VCaP (cell line): ENCODE measurements at regions not wholly inside any gene's neighbourhood (a gene's known extent, or its start where the extent isn't known, plus 50 kb on each side); places are given as distances from the start of the nearest gene placed in this dataset.

Experiments used
- H3K27ac ChIP-seq: fragments of 450-650 bp; 2 replicates; pipeline ENCODE4 v1.5.1; 2017
- TF ChIP-seq, protein P1 (sequence below): fragments of 450-650 bp; conservative IDR thresholded peaks from 2 replicates; pipeline ENCODE4 v1.5.1; 2017; ENCODE audit warnings: mild to moderate bottlenecking, moderate library complexity

DNA sequence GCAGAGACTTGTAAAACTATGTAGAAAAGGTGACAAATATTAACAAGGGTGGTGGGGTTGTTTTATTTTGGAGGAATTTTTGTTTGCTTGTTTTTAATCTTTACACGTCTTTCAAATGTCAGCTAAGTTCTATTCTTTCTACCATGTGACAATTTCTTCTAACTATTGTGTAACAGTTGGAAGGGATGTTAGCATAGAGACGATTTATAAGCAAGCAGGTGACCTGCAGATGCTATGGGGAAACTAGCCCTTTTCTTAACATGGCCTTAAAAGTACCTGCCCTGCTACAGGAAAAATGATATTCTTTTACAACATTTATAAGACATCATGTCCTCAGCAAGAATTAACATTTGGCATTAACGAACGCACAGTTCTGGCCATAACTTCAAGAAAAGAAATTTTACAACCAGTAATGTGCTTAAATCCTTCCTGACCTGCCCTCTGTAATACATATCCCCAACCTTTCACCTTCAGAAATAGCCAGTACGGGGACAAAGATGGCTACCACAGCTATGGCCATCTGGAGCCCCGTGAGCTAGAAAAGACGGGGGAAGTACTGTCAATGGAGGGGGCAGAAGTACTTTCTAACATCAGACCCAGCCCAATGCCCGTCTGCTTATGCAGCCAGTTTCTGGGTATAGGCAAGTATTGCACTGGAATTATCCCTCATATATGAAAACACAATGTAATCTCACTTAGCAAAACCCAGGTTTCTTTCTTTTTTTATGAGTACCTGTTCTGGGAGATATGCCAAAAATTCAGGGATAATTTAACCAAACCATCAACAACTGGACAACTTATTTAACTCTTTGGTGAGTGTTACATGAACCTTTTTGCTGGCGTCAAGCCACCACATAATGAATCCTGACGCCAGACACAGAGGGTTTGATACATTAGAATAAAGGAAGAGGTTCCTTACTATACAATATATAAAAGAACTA, 67.7 kb upstream of the NR2F2 start:
- TF ChIP-seq, protein P1, sequence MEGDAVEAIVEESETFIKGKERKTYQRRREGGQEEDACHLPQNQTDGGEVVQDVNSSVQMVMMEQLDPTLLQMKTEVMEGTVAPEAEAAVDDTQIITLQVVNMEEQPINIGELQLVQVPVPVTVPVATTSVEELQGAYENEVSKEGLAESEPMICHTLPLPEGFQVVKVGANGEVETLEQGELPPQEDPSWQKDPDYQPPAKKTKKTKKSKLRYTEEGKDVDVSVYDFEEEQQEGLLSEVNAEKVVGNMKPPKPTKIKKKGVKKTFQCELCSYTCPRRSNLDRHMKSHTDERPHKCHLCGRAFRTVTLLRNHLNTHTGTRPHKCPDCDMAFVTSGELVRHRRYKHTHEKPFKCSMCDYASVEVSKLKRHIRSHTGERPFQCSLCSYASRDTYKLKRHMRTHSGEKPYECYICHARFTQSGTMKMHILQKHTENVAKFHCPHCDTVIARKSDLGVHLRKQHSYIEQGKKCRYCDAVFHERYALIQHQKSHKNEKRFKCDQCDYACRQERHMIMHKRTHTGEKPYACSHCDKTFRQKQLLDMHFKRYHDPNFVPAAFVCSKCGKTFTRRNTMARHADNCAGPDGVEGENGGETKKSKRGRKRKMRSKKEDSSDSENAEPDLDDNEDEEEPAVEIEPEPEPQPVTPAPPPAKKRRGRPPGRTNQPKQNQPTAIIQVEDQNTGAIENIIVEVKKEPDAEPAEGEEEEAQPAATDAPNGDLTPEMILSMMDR = no peak
- no peak overlapping the region for H3K27ac ChIP-seq

DNA sequence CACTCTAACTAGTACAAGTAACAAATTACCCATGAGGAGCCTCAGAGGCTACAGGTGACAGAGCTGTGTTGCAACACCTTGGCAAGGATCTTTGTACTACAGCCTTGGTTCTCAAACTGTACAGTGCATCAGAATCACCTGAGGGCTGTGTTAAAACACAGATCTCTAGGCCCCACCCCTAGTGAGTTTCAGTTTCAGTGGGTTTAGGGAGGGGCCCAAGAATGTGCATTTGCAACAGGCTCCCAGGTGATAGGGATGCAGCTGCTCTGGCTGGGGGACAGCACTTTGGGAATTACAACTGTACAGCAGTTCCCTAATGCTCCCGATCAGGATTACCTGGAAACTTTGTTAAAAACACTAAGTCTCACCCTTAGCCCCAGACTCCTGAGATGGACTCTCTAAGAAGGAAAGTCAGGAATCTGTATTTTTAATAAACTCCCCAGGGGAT, 66.1 kb upstream of the NR2F2 start:
- TF ChIP-seq, protein P1 = no peak
- H3K27ac ChIP-seq = no peak overlapping the region

DNA sequence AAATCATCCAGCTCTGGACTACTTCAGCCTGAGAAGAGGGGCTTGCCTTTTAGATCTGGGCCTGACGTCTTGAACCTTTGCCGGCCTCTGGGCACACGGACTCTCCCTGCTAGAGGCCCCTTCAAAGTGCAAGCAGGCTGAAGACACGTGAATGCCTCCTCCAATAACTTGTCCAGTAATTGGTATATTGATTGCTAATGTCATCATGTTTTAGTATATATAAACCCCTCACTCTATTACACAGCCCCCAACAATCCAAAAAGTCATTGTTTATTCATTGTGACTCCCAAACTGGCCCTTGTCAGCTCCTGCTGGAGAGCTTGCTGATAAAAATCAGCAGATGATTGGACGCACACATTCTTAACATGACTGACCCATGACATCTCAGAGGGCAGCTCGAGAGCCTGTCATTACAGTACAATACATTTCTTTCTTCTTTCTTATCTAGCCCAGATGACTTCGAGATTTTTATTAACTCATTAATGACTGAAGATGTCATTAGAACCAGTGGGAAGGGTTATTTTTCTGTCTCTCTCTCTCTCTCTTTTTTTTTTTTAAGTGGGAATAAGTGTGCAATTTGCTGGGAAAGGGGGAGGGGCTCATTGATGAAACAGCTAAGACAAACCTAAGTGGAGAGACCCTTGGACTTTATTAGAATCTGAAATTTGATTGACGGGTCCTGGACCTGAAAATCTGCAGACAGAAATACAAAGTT, 65.5 kb upstream of the NR2F2 start:
- TF ChIP-seq, protein P1 = no peak
- no peak overlapping the region for H3K27ac ChIP-seq

DNA sequence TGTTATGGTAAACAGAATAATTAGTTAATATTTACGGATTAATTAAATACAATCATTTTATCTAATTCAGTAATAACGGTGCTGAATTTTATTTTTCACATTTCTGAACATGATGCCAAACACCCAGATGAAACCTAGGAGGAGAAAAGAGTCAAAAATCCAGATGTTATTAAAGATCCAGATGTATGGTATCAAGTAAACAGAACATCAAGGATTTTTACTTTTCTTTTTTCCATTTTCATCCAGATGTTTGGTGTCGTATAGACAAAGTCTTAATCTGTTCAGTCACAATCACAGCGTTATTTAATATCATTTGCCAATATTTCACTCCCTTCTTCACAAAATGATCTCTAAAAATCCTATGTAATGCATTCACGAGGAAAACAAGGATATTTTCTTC, 64.0 kb upstream of the NR2F2 start:
- H3K27ac ChIP-seq = no peak overlapping the region

DNA sequence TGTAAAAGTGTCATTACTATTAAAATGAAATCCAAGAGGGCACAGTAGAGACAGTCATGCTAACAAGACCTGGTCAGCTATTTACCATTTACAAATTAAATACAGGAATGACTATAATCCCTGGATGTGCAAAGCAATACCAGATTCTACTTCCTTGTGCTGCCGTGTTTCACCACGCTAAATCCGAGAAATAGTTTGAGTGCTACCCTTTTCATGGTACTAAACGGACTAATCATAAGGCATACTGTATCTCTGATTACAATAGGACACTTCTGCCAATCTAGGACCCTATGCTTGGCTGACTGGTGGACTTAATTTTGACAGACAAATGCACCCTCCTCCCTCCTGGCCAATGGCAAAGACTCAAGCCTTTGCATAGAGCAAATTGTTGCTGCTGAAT, 63.0 kb upstream of the NR2F2 start:
- TF ChIP-seq, protein P1 = no peak

More for the DNA sequence above, 64.0 kb upstream of the NR2F2 start:
- TF ChIP-seq, protein P1 = no peak

DNA sequence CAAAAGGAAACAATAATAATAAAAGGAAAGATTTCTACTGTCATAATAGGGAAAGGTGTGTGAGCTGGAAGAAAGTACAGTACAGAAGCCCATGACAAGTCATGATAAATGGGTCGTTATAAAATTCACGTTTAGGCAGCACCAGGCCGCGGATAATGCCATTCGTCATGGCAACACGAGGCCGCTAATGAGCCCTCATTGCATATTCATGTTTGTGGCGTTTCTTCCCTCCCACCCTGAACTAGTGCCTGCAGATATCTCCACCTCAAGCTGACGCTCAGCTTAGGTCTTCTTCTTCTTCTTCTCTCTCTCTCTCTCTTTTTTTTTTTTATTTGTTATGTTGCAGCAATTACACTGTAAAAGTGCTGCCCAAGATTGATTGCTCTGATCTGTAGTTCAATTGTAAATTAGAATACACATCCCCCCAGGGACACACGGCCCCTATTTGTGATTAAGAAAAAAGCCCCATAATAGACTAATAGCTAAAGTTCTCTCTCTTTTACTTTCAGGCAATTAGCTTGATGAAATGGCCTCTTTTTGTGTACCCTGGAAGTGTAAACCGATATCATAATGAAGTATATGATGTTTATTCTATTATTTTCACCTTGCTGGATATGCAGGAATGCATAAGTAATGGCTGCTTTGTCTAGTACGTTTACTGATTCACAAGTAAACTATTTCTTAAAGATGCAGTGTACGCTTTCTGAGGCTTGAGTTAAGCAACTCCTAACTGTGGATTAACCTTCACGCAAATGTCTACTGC, 61.9 kb upstream of the NR2F2 start:
- TF ChIP-seq, protein P1 = no peak

More for the DNA sequence above, 63.0 kb upstream of the NR2F2 start:
- H3K27ac ChIP-seq = no peak overlapping the region

More for the DNA sequence above, 61.9 kb upstream of the NR2F2 start:
- no peak overlapping the region for H3K27ac ChIP-seq
